Anterior cingulate cortex (tissue), 58 donors: ENCODE measurements at regions not wholly inside any gene's neighbourhood (a gene's known extent, or its start where the extent isn't known, plus 50 kb on each side); places are given as distances from the start of the nearest gene placed in this dataset.

Experiments
- DNase-seq, 58 donors: peaks; one replicate each; lab custom pipeline; 2025; lab: John Stamatoyannopoulos, UW

GRCh38 chr18:40375837-40376236 lies 1579.2 kb upstream of the PIK3C3 start:
- no peak for DNase-seq

- no peak for DNase-seq
Measured at GRCh38 chr18:40371673-40372072, 1583.4 kb upstream of the PIK3C3 start.

DNA sequence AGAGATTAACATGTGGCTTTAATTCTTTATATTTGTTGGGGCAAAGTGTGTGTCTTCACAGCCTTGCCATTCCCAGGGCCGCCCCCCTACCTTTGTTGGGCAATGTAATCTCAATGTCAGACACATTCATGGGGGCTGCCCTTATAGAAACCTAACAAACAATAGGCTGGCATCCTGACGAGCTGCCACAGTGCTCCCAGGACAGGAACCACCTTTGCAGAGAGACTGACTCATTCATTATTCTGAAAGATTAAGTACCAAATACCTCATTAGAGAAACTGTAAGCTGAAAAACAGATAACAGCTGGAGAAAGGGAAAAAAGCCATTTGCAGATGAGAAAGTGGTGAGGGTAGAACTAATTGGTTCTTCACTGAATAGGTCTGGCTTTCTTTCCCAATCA lies 1587.5 kb upstream of the PIK3C3 start:
- no peak for DNase-seq

- no peak for DNase-seq
Measured at GRCh38 chr18:40366521-40366920, 1588.5 kb upstream of the PIK3C3 start.

- no peak for DNase-seq
Measured at GRCh38 chr18:40365526-40365925, 1589.5 kb upstream of the PIK3C3 start.

GRCh38 chr18:40360558-40360957 lies 1594.5 kb upstream of the PIK3C3 start:
- DNase-seq, result no peak

- no peak for DNase-seq
Measured at GRCh38 chr18:40357536-40357935, 1597.5 kb upstream of the PIK3C3 start.

GRCh38 chr18:40356168-40356567 lies 1598.9 kb upstream of the PIK3C3 start:
- no peak for DNase-seq

DNA sequence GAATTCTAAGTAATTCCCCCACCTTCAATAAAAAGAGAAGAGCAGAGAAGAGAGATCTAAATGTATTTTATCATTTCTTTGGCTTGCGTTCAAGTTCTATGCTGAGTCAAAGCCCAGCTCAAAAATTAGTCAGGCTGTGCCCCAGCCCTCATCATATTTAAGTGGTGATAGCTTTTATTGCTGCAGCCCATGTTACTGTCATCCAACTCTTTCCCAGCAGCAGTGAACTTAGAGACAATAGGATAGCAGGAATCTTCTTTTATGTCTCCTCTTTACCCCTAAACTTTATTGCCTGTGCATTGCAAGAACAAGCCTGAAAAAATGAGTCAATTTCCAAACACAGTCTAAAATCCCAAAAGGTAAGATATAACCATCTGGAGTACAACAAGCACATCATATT lies 1599.3 kb upstream of the PIK3C3 start:
- no peak for DNase-seq

GRCh38 chr18:40348196-40348595 lies 1606.8 kb upstream of the PIK3C3 start:
- DNase-seq, result no peak

DNA sequence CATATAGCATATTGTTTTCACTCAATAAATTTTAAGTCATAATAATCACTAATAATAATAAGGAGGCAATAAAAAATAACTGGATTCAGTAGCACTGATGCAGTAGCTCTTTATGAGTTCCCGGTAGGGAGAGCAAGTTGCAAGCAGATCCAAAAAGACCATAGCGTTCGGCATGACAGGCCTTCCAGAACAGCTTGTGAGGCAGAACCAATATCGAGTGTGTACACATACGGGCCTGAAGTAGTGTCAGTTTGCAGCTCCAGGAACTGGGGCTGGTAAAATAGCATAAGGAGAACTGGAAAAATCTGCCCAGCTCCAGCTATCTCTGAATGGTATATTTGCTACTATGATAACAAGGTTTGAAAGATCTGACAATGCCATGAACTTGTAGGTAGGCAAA lies 1607.8 kb upstream of the PIK3C3 start:
- DNase-seq, result no peak

DNA sequence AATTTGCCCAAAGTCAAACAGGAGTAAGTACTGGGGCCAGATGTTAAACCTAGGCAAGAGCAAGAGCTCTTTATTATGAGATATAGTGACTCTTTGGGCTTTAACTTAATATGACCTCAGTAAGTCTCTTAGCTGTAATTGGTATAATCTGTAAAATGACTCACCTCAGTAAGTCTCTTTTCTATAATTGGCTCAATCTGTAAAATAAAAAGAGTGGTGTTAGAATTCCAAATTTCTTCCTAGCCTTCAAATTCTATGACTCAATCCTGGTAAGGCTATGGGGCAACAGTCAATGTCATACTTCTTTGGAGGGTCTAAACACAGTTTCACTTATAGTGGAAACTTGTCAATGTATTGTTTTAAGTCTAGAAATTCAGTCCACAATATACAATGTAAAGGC lies 1608.9 kb upstream of the PIK3C3 start:
- no peak for DNase-seq

GRCh38 chr18:40341701-40342100 lies 1613.3 kb upstream of the PIK3C3 start:
- no peak for DNase-seq

DNA sequence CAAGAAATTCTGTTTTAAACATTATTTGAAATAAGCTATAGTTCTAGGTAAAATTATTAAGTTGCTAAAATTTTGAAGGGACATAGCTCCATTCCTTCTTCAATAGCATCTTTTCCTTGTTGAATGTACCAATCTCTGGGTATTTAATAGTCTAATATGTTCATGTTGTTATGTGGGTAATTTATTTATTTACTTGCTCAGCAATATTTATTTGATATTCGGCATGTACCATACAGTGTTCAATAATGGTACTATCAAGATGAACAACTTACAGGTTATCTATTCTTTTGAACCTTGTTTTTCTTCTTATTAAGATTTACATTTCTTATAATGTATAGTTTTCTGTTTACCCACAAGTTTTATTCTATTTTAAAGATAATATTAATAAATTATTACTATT lies 1616.8 kb upstream of the PIK3C3 start:
- no peak for DNase-seq

DNA sequence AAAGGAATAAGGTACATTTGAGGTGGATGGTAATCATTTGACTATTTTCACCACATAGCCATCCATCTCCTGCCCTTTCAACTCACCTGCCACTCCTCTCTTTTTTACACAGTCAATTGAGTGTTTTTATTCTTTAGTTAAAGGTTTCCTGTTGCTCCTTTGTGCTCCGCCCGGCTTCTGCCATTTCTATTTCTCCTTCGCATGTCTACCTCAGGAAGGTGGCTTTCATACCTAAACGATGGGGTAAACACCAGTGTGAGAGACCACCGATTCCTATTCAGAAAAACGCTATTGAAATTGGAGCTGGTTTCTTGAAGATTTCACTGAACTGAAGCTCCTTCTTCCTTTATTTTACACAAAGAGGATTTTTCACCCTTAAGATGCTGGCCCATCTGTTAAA lies 1628.0 kb upstream of the PIK3C3 start:
- no peak for DNase-seq

- DNase-seq, result no peak
Measured at GRCh38 chr18:40325988-40326387, 1629.0 kb upstream of the PIK3C3 start.

DNA sequence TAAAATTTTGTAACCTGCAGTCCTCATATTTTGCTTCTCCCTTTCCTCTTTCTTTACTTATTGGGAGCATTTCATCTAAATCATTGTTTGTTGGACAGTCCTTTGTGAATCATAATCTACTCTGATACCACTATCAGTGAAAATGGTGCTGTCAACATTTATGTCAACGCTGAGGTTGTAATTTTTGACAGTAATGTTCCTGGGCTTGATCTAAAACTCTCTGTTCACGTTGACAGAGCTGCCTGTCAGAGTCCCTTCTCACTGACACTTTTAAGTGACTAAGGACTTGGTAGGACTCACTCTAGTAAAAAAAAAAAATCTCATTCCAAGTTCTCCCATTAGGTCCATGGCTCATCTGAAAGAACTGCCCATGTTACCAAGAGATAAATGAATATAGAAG lies 1640.8 kb upstream of the PIK3C3 start:
- no peak for DNase-seq

- DNase-seq, result no peak
Measured at GRCh38 chr18:40313030-40313642, 1641.9 kb upstream of the PIK3C3 start.

DNA sequence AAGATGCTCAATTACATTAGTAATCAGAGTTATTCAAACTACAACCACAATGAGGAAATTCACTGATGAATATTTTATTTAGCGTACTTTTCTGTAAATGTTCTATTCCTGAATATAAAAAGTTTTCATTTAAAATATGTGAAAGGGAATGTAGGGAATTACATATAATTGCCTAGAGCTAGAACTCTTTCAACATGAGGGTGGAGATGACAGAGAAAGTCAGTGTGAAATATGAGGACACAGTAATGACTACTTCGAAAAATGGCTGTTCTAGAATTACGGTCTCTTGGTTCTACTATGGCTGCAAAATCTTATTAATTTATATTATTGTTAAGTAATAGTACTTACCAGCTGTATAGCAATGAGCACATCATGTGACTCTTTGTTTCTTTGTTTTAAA lies 1647.4 kb upstream of the PIK3C3 start:
- no peak for DNase-seq

DNA sequence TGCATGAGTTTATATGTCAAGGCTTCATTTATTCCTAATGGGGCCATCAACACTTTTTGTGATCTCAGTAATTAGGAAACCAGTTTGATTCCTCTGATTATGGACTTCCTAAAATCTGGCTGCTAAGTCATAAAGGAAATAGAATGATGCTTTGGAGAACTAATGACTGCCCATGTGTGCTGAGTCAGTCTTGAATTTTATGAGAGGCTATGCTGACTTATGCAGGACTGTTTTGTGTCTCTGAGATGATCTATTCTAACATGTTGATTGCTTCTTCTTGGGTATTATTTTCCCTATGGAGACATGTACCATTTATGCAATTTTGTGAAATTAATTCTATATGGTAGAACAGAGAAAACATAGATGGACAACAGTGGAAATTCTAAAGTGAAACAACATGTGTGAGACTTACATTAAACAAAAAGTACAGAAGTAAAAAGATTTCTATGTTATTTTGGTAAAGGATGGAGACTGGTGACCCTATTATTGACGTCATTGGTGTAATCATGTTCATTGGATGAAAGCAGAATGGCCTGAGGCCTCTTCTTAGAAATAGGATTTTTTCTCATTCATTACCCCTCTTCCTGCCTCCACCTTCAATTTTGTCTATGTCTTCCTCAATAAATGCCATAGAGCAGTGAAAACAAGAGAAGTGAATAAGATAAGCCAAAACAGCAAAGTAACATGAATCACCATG lies 1658.2 kb upstream of the PIK3C3 start:
- no peak for DNase-seq

GRCh38 chr18:40292985-40293710 lies 1661.9 kb upstream of the PIK3C3 start:
- DNase-seq, result no peak

- no peak for DNase-seq
Measured at GRCh38 chr18:40283560-40283959, 1671.5 kb upstream of the PIK3C3 start.
